ENCODE measurements at regions not wholly inside any gene's neighbourhood (a gene's known extent, or its start where the extent isn't known, plus 50 kb on each side); places are given as distances from the start of the nearest gene placed in this dataset.

DNA sequence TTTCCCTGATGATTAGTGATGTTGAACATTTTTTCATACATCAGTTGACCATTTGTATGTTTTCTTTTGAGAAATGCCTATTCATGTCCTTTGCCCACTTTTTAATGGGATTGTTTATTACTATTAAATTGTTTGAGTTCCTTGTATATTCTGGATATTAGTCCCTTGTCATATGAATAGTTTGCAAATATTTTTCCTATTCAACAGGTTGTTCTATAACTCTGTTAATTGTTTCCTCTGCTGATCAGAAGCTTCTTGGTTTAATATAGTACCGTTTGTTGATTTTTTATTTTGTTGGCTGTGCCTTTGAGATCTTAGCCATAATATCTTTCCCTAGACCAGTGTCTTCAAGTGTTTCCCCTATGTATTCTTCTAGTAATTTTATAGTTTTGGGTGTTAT is 189.0 kb upstream of the RARB start:
- no peak overlapping the region for H3K27ac ChIP-seq (ENCODE audit: insufficient read depth, low read length)
- H3K9me1 ChIP-seq (ENCODE audit: insufficient read depth, low read length) = no peaks in the 10 kb centered on the region
- ATAC-seq (ENCODE audit: low read depth) (no peak), DNase-seq (no peak)
- H3K14ac ChIP-seq (replicated peaks; ENCODE audit: low read depth, low read length) = no peak overlapping the region
- no peaks in the 10 kb centered on the region for H3K36me3 ChIP-seq (ENCODE audit: control insufficient read depth, insufficient read depth, low read length)
- WGBS, 2 experiments (ENCODE audit: extremely low coverage in 2 of 2, insufficient read length in 1 of 2) = no CpG with 5 or more reads among the region's 1 CpG
- no peaks in the 10 kb centered on the region for H3K27me3 ChIP-seq (ENCODE audit: control insufficient read depth, insufficient read depth, low read length)
- H3K4me1 ChIP-seq (ENCODE audit: control insufficient read depth, insufficient read depth, low read length) = no peaks in the 10 kb centered on the region
- ChIA-PET CTCF (no interaction called here), POLR2A (ENCODE audit: unreplicated experiment) (no interaction called here)
- dilution Hi-C loops (cut with HindIII; ENCODE audit: low sequenced_read_pairs, unreplicated experiment) (no loop called here), in situ Hi-C loops (cut with MboI; ENCODE audit: low sequenced_read_pairs) (no loop called here), intact Hi-C loops (cut with micrococcal nuclease) (no loop called here)
- H3K56ac ChIP-seq (ENCODE audit: extremely low read depth, insufficient read depth, low read length) = no peak overlapping the region
- no peak overlapping the region for H4K5ac ChIP-seq (ENCODE audit: low read depth, low read length)
- H3K79me1 ChIP-seq (ENCODE audit: low read depth in 1 of 2, low read length in 2 of 2) = no peaks in the 10 kb centered on the region
- no peaks in the 10 kb centered on the region for H4K20me1 ChIP-seq (ENCODE audit: insufficient read depth, low read length)
- H2AK9ac ChIP-seq (replicated peaks; ENCODE audit: low read depth, low read length, poor library complexity) = no peak overlapping the region
- H4K91ac ChIP-seq (ENCODE audit: insufficient read depth, low read depth, low read length) = no peak overlapping the region
- no peak overlapping the region for H4K8ac ChIP-seq (ENCODE audit: low read depth in 2 of 2, low read length in 2 of 2)
- H2AK5ac ChIP-seq (ENCODE audit: low read depth, low read length) = no peak overlapping the region
- no peak overlapping the region for H3K4me2 ChIP-seq (ENCODE audit: low read depth, low read length)
- no peak overlapping the region for H2BK15ac ChIP-seq (ENCODE audit: low read depth, low read length)
- no peak overlapping the region for H3K9ac ChIP-seq (ENCODE audit: low read depth, low read length)
- H2BK5ac ChIP-seq (ENCODE audit: low read depth, low read length, poor library complexity, severe bottlenecking) = no peak overlapping the region
- H3K18ac ChIP-seq (ENCODE audit: low read depth, low read length) = no peak overlapping the region
- H3K9me3 ChIP-seq (ENCODE audit: control insufficient read depth, insufficient read depth, low read length) = no peaks in the 10 kb centered on the region
- no peak overlapping the region for H3K4me3 ChIP-seq (ENCODE audit: insufficient read depth, low read depth, low read length)
- no TSS peak for BruUV-seq (replicated peaks)
- no peak overlapping the region for H2BK120ac ChIP-seq (ENCODE audit: low read depth, low read length)
- no peak overlapping the region for H3K4ac ChIP-seq (ENCODE audit: low read depth, low read length)
- no peak overlapping the region for H2AFZ ChIP-seq (replicated peaks; ENCODE audit: low read length, poor library complexity)
- no peak for TF ChIP-seq MAZ (IDR thresholded peaks at IDR 0.05; ENCODE audit: borderline replicate concordance, low read depth, low read length)
- no peak for TF ChIP-seq CEBPB (IDR thresholded peaks at IDR 0.05; ENCODE audit: low read depth, low read length)
- TF ChIP-seq RCOR1 (IDR thresholded peaks at IDR 0.05; ENCODE audit: insufficient replicate concordance, low read length) = no peak
- no peak for TF ChIP-seq SMC3 (IDR thresholded peaks at IDR 0.05; ENCODE audit: low read depth, low read length)
- TF ChIP-seq, protein P1, sequence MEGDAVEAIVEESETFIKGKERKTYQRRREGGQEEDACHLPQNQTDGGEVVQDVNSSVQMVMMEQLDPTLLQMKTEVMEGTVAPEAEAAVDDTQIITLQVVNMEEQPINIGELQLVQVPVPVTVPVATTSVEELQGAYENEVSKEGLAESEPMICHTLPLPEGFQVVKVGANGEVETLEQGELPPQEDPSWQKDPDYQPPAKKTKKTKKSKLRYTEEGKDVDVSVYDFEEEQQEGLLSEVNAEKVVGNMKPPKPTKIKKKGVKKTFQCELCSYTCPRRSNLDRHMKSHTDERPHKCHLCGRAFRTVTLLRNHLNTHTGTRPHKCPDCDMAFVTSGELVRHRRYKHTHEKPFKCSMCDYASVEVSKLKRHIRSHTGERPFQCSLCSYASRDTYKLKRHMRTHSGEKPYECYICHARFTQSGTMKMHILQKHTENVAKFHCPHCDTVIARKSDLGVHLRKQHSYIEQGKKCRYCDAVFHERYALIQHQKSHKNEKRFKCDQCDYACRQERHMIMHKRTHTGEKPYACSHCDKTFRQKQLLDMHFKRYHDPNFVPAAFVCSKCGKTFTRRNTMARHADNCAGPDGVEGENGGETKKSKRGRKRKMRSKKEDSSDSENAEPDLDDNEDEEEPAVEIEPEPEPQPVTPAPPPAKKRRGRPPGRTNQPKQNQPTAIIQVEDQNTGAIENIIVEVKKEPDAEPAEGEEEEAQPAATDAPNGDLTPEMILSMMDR (conservative IDR thresholded peaks at IDR 0.05; ENCODE audit: low read depth, low read length) = no peak
- TF ChIP-seq NFE2L2 (IDR thresholded peaks at IDR 0.05; ENCODE audit: low read depth, low read length) = no peak
- TF ChIP-seq, protein P2, sequence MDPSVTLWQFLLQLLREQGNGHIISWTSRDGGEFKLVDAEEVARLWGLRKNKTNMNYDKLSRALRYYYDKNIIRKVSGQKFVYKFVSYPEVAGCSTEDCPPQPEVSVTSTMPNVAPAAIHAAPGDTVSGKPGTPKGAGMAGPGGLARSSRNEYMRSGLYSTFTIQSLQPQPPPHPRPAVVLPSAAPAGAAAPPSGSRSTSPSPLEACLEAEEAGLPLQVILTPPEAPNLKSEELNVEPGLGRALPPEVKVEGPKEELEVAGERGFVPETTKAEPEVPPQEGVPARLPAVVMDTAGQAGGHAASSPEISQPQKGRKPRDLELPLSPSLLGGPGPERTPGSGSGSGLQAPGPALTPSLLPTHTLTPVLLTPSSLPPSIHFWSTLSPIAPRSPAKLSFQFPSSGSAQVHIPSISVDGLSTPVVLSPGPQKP (IDR thresholded peaks at IDR 0.05; ENCODE audit: borderline replicate concordance, low read depth, low read length) = no peak
- no peak overlapping the region for H3K23ac ChIP-seq (ENCODE audit: low read depth, low read length)
- H2BK20ac ChIP-seq (ENCODE audit: low read depth, low read length) = no peak overlapping the region
